ENCODE measurements at regions not wholly inside any gene's neighbourhood (a gene's known extent, or its start where the extent isn't known, plus 50 kb on each side); places are given as distances from the start of the nearest gene placed in this dataset.

- DNase-seq (ENCODE audit: extremely low read depth, low read depth), result no peak
Observed at GRCh38 chr17:34182036-34182803, 72.9 kb upstream of the CCL2 start.

- no peak for DNase-seq (ENCODE audit: extremely low read depth, low read depth)
Observed at GRCh38 chr17:34195987-34196386, 59.1 kb upstream of the CCL2 start.

- no peak for DNase-seq (ENCODE audit: extremely low read depth, low read depth)
Observed at GRCh38 chr17:34198519-34198918, 56.6 kb upstream of the CCL2 start.

DNA sequence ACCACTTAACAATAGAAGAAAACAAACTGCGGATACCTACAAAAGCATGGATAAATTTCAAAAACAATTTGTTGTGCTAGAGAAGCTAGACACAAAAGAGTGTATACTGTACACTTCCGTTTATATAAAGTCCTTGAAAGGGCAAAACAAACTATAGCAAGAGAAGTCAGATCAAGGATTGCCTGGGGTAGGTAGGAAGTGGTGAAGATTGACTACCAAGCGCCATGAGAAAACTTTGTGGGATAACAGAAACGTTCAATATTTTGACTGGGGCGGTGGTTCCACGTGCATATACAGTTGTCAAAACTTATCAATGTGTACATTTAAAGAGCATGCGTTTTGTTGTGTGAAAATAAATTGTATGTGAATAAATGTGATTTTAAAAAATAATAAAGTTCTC lies 55.6 kb upstream of the CCL2 start:
- DNase-seq (ENCODE audit: extremely low read depth, low read depth), result no peak

GRCh38 chr17:34199932-34200534 lies 55.1 kb upstream of the CCL2 start:
- DNase-seq (ENCODE audit: extremely low read depth, low read depth), result peak; percentile 79

GRCh38 chr17:34201225-34201624 lies 53.9 kb upstream of the CCL2 start:
- DNase-seq (ENCODE audit: extremely low read depth, low read depth), result no peak

- no peak for DNase-seq (ENCODE audit: extremely low read depth, low read depth)
Observed at GRCh38 chr17:34201767-34202166, 53.3 kb upstream of the CCL2 start.

DNA sequence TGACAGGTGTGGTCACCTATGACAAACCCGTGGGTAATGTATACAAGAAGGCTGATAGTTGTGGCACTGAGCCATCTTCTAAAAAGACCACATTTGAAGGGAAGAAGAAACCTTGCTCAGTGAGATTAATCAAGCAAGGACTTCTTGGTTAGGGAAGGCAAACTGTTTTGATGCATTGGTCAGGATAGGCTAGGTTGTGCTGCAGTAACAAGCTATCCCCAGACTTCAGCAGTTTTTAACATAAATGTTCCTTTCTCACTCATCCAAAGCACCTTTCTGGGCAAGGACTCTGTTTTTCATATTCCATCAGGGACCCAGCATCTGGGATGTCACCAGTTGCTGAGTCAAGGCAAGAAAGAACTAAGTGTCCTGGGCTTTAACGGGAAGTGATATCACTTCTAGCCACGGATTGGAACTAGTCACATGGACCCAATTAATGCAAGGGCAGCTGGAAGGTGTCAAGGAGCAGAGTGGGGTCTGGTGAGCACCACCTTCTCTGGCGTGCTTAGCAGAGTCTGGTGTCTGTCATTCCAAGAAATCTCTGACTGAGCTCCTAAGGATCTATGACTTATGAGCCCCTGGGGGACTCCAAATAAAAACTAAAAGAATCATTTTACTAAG lies 52.0 kb upstream of the CCL2 start:
- DNase-seq (ENCODE audit: extremely low read depth, low read depth), result no peak

DNA sequence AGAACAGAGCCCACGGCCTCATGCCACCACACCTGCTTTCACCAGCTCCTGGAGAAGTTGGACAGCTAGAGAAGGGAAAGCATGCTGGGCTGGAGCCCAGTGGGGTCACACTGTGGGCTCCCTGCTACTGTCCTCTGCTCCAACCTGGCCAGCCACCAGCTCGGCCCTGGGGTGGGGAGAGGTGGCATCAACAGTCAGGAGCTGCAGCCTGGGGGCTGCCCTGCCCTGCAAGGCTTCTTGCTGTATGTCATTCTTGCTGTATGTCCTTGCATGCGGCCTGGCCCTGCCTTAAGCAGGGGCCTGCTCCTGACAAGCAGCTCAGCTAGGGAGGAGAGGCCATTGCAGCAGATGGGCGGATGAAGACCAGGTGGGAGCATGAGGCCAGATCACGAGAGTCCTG lies 50.7 kb upstream of the CCL2 start:
- no peak for DNase-seq (ENCODE audit: extremely low read depth, low read depth)

Small RNAs in the stretch of these regions (small RNA-seq; reads per million reads assigned to genes)
- 0 reads per million in 2 experiments for gene RNA5SP438

All from NCI-H460 (cell line).